Endothelial cell of umbilical vein (primary cell): ENCODE measurements at regions not wholly inside any gene's neighbourhood (a gene's known extent, or its start where the extent isn't known, plus 50 kb on each side); places are given as distances from the start of the nearest gene placed in this dataset.

Experiments
- BruUV-seq: library from RNA; stranded (reverse); fragments of 400-500 nt; replicated peaks from 2 replicates; lab custom pipeline; 2021; lab: Mats Ljungman, UMichigan
- CTCF ChIA-PET: fragments of 300-600, 350-600 bp; sonication (Branson Sonifier 250); formaldehyde crosslinking; loops from one replicate; lab custom pipeline; 2021; ENCODE audit warnings: antibody characterized with exemption, inconsistent platforms; lab: Charles Lee
- POLR2A ChIA-PET: fragments of 300-600, 350-600 bp; sonication (Branson Sonifier 250); formaldehyde crosslinking; loops from one replicate; lab custom pipeline; 2021; ENCODE audit warnings: antibody characterized with exemption, inconsistent platforms; lab: Charles Lee
- DNase-seq: peaks from one replicate; pipeline ENCODE4 v3.0.0-alpha.2; 2011; ENCODE audit warnings: low read depth, low spot score
- FAIRE-seq: peaks from 2 replicates; lab custom pipeline; 2011; peaks lifted over from hg19 to GRCh38; lab: Jason Lieb, UNC
- H2AFZ ChIP-seq: 2 replicates; pipeline ENCODE4 v1.6.0; 2012; ENCODE audit warnings: low read depth, low read length, control low read depth, inconsistent platforms
- H3K27ac ChIP-seq: 2 replicates; pipeline ENCODE4 v1.5.1; 2011; ENCODE audit warnings: low read depth, mild to moderate bottlenecking, control low read depth, low read length, moderate library complexity; ENCODE audit not compliant: insufficient read depth
- H3K27me3 ChIP-seq, 2 experiments: 2 replicates each; pipeline versions ENCODE4 v1.6.0 to v1.6.1; 2011; ENCODE audit warnings: low read length in 2 of 2, mixed read lengths in 1 of 2; ENCODE audit not compliant: control insufficient read depth in 2 of 2, insufficient read depth in 2 of 2
- H3K36me3 ChIP-seq, 2 experiments: 2 replicates in 1 of 2; 3 replicates in 1 of 2; pipeline ENCODE4 v1.5.1; 2011; ENCODE audit warnings: low read length in 2 of 2, mild to moderate bottlenecking in 1 of 2, moderate library complexity in 1 of 2; ENCODE audit not compliant: control insufficient read depth in 2 of 2, insufficient read depth in 2 of 2; ENCODE audit errors: extremely low read depth in 1 of 2
- H3K4me1 ChIP-seq: 3 replicates; pipeline ENCODE4 v1.5.1; 2011; ENCODE audit warnings: mild to moderate bottlenecking, low read length; ENCODE audit not compliant: control insufficient read depth, insufficient read depth; ENCODE audit errors: extremely low read depth
- H3K4me2 ChIP-seq: 2 replicates; pipeline ENCODE4 v1.6.1; 2011; ENCODE audit warnings: low read length, control low read depth, mixed read lengths; ENCODE audit not compliant: insufficient read depth
- H3K4me3 ChIP-seq, 3 experiments: fragments of 200-600 bp in 1 of 3; sonication (generic), shearing (Covaris generic) in 1 of 3; replicated peaks in 1 of 3; 2 replicates each; pipeline ENCODE4 v1.5.1; 2011 to 2016; ENCODE audit warnings: control low read depth in 3 of 3, low read length in 3 of 3, mild to moderate bottlenecking in 2 of 3, inconsistent platforms in 1 of 3, low read depth in 1 of 3, moderate library complexity in 1 of 3; ENCODE audit not compliant: insufficient read depth in 1 of 3
- H3K79me2 ChIP-seq: 2 replicates; pipeline ENCODE4 v1.6.0; 2012; ENCODE audit warnings: low read length, inconsistent platforms; ENCODE audit not compliant: control insufficient read depth, insufficient read depth
- H3K9ac ChIP-seq: replicated peaks from 2 replicates; pipeline ENCODE3; 2011; ENCODE audit warnings: low read length, control low read depth; ENCODE audit not compliant: insufficient read depth; ENCODE audit errors: extremely low read depth
- H3K9me1 ChIP-seq: replicated peaks from 3 replicates; pipeline ENCODE4 v1.6.0; 2011; ENCODE audit warnings: mild to moderate bottlenecking, low read length; ENCODE audit not compliant: control insufficient read depth, insufficient read depth; ENCODE audit errors: extremely low read depth
- H3K9me3 ChIP-seq: replicated peaks from 2 replicates; pipeline ENCODE4 v1.5.1; 2012; ENCODE audit warnings: low read length, inconsistent platforms; ENCODE audit not compliant: control insufficient read depth, insufficient read depth
- H4K20me1 ChIP-seq: replicated peaks from 2 replicates; pipeline ENCODE3; 2011; ENCODE audit warnings: mild to moderate bottlenecking, low read length; ENCODE audit not compliant: control insufficient read depth, insufficient read depth; ENCODE audit errors: extremely low read depth
- EZH2 ChIP-seq: IDR thresholded peaks from 2 replicates; pipeline ENCODE4 v1.6.1; 2012; ENCODE audit warnings: borderline replicate concordance, low read depth, mild to moderate bottlenecking, moderate library complexity, low read length, inconsistent platforms; ENCODE audit not compliant: severe bottlenecking
- FOS ChIP-seq: IDR thresholded peaks from 2 replicates; pipeline ENCODE4 v1.6.1; 2011; ENCODE audit warnings: mild to moderate bottlenecking, low read length, moderate library complexity, borderline replicate concordance; ENCODE audit not compliant: insufficient read depth
- GATA2 ChIP-seq: IDR thresholded peaks from 2 replicates; pipeline ENCODE4 v1.7.0; 2011; ENCODE audit warnings: low read depth, mild to moderate bottlenecking, moderate library complexity, mixed read lengths, low read length; ENCODE audit not compliant: insufficient read length, insufficient read depth
- JUN ChIP-seq: IDR thresholded peaks from 2 replicates; pipeline ENCODE4 v1.6.1; 2011; ENCODE audit warnings: borderline replicate concordance, low read depth; ENCODE audit not compliant: insufficient read length, insufficient read depth
- MYC ChIP-seq: IDR thresholded peaks from one replicate; pipeline ENCODE4 v1.6.1; 2011; ENCODE audit warnings: mild to moderate bottlenecking, low read depth, low read length
- POLR2A ChIP-seq: IDR thresholded peaks from 2 replicates; pipeline ENCODE4 v1.6.1; 2012; ENCODE audit warnings: low read depth, mild to moderate bottlenecking, control low read depth, low read length
- POLR2AphosphoS5 ChIP-seq: IDR thresholded peaks from 2 replicates; pipeline ENCODE4 v1.6.1; 2012; ENCODE audit warnings: low read depth, mild to moderate bottlenecking, control low read depth, low read length, moderate library complexity; ENCODE audit not compliant: insufficient read depth
- dilution Hi-C: fragments of 300-500 bp; cut with MboI; formaldehyde crosslinking; loops from one replicate; pipeline ENCODE4 v1.15.0; 2019; ENCODE audit warnings: low sequenced_read_pairs; ENCODE audit not compliant: extremely low pct_ligation_motif_present
- intact Hi-C: fragments of 100-400 bp; cut with micrococcal nuclease; formaldehyde crosslinking; loops from one replicate; pipeline ENCODE4 v1.10.0; 2022
- TF ChIP-seq, protein P1 (sequence below): IDR thresholded peaks from 2 replicates; pipeline ENCODE4 v1.6.1; 2011; ENCODE audit not compliant: insufficient read depth, insufficient read length
- TF ChIP-seq, protein P2 (sequence below), 2 donors: IDR thresholded peaks; 1 replicate in 1 of 2; 2 replicates in 1 of 2; pipeline ENCODE4 v1.5.1; 2011; ENCODE audit warnings: low read length in 2 of 2, mild to moderate bottlenecking in 2 of 2, moderate library complexity in 2 of 2, control low read depth in 1 of 2, inconsistent platforms in 1 of 2, low read depth in 1 of 2; ENCODE audit not compliant: insufficient read depth in 1 of 2; ENCODE audit errors: extremely low read depth in 1 of 2

DNA sequence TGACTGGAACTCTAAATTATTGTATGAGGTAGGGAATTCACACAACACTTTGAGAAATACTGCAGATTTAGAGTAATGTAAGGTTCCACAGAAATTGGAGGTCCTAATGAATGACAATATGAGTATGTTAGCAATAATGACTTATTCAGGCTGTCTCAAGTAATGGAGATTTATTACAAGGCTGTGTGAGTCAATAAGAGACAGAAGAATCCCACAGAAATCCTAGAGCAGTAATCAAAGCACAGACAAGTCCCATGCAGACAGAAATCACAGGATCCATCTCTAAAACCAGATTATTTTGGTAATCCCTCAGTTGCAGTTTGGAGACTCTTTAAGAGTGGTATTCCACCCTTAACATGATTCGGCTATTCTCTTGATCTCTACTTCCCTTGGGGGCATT lies 83.6 kb downstream of the FAM161A start:
- intact Hi-C loops, result no loop called here
- TF ChIP-seq JUN (no peak), POLR2AphosphoS5 (no peak), EZH2 (no peak)
- ChIA-PET CTCF (no interaction called here), POLR2A (no interaction called here)
- no peak overlapping the region for H3K9ac ChIP-seq
- no peaks in the 10 kb centered on the region for H3K9me1 ChIP-seq
- no peak for DNase-seq
- no TSS peak for BruUV-seq
- no peaks in the 10 kb centered on the region for H3K36me3 ChIP-seq
- H3K27me3 ChIP-seq, result peaks cover 4% of the 10 kb centered on the region in 2 experiments
- H3K4me2 ChIP-seq, result no peak overlapping the region
- dilution Hi-C loops, result no loop called here
- FAIRE-seq, result no peak
- H4K20me1 ChIP-seq, result no peaks in the 10 kb centered on the region
- H3K79me2 ChIP-seq, result no peaks in the 10 kb centered on the region
- no peak overlapping the region for H3K4me3 ChIP-seq
- no peaks in the 10 kb centered on the region for H3K4me1 ChIP-seq
- H3K27ac ChIP-seq, result no peak overlapping the region
- H2AFZ ChIP-seq, result no peak overlapping the region
- H3K9me3 ChIP-seq, result no peaks in the 10 kb centered on the region

GRCh38 chr2:61769093-61769675 lies 84.7 kb downstream of the FAM161A start:
- Histone ChIP-seq H3K27ac (no peak overlapping the region), H3K9ac (no peak overlapping the region), H3K27me3 (peaks cover 4% of the 10 kb centered on the region in 2 experiments), H3K4me2 (no peak overlapping the region), H3K4me1 (no peaks in the 10 kb centered on the region), H3K9me1 (no peaks in the 10 kb centered on the region), H3K36me3 (no peaks in the 10 kb centered on the region), H3K4me3 (no peak overlapping the region), H4K20me1 (no peaks in the 10 kb centered on the region), H3K9me3 (no peaks in the 10 kb centered on the region), H3K79me2 (no peaks in the 10 kb centered on the region), H2AFZ (no peak overlapping the region)
- CTCF ChIA-PET, result no interaction called here
- DNase-seq (no peak), FAIRE-seq (no peak)
- intact Hi-C loops (loop anchor here (10.0 kb wide), 1 partner anchor 704 kb away; the partner anchor contains the start of gene SANBR), dilution Hi-C loops (no loop called here)
- POLR2A ChIA-PET, result no interaction called here
- BruUV-seq, result no TSS peak
- TF ChIP-seq MYC (no peak), JUN (no peak), FOS (no peak), POLR2AphosphoS5 (no peak), GATA2 (no peak), EZH2 (no peak), POLR2A (no peak)
- TF ChIP-seq, protein P1, sequence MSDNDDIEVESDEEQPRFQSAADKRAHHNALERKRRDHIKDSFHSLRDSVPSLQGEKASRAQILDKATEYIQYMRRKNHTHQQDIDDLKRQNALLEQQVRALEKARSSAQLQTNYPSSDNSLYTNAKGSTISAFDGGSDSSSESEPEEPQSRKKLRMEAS, result no peak
- TF ChIP-seq, protein P2, sequence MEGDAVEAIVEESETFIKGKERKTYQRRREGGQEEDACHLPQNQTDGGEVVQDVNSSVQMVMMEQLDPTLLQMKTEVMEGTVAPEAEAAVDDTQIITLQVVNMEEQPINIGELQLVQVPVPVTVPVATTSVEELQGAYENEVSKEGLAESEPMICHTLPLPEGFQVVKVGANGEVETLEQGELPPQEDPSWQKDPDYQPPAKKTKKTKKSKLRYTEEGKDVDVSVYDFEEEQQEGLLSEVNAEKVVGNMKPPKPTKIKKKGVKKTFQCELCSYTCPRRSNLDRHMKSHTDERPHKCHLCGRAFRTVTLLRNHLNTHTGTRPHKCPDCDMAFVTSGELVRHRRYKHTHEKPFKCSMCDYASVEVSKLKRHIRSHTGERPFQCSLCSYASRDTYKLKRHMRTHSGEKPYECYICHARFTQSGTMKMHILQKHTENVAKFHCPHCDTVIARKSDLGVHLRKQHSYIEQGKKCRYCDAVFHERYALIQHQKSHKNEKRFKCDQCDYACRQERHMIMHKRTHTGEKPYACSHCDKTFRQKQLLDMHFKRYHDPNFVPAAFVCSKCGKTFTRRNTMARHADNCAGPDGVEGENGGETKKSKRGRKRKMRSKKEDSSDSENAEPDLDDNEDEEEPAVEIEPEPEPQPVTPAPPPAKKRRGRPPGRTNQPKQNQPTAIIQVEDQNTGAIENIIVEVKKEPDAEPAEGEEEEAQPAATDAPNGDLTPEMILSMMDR (IDR thresholded peaks at IDR 0.05; ENCODE audit: extremely low read depth in 1 of 2, insufficient read depth in 1 of 2, low read depth in 1 of 2, low read length in 2 of 2), result no peak
